GM18873 (cell line): ENCODE measurements at regions not wholly inside any gene's neighbourhood (a gene's known extent, or its start where the extent isn't known, plus 50 kb on each side); places are given as distances from the start of the nearest gene placed in this dataset.
"Not testable (repeated sequence)": the region's sequence is repeated elsewhere in the genome, so short reads cannot be mapped to it uniquely, and the experiment has no call there.

Source experiments
- ATAC-seq: cut with Tn5 transposase; IDR thresholded peaks from one replicate; pipeline ENCODE4 v1.9.1; 2021; ENCODE audit warnings: mild to moderate bottlenecking, moderate library complexity, moderate number of reproducible peaks; ENCODE audit not compliant: unreplicated experiment, low FRiP score

DNA sequence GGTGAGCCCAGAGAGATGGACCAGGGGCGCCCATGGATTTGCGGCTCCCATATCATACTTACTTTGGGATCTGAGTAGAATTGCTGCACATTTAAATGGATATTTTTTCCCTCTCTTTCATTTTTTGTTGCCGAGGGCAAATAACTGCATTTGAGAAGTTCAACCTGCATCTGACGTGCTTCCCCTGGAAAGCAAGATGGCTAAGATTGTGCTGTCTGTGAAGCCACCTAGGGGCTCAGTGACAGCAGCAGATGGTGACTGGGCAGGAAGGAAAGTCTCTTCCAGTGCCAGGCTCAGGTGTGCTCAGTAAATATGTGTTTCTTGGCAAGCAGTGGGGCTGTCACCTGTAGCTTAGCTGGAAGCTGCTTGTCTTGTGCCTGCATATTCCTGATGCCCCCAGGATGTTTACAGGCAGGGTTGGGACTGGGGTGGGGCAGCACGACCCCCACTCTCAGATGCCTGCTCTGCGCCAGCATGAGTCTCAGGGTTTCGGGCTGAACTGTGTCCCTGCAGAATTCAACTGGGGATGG, 59.8 kb upstream of the ETV3 start:
- no peak for ATAC-seq

DNA sequence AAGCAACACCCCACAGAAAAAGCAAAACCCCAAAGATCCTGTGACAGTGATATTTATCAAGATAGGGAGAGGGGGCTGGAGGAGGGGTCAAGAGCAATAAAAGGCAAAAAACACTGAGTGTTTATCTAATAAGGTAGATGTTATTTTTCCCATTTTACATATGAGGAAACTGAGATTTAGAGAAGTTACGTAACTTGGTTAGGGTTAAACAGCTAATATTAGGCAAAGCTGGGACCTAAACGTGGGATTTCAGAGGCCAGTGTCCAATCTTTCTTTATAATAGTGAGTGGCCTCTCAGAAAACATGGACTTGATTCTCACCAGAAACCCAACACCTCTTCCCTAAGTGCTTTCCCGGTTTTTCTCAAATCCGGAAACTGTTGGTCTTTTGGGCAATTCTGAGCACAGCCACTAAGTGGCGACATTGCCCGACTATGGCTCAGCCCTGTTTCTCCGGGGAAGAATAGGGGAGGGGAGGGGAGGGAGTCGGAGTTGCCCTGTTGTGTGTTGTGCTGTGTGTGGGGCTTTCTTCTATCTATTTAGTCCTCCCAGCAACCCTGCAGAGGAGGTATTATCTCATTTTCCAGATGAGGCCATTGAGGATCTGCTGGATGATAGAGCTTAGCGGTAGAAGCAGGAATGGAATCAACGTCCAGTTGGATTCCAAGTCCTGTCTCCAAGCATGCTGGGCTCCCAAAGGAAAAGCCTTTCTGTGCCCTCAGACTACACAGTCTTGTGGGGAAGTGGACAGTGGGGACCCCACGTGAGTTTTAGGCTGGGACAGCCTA, 58.7 kb upstream of the ETV3 start:
- not testable (repeated sequence) for ATAC-seq

DNA sequence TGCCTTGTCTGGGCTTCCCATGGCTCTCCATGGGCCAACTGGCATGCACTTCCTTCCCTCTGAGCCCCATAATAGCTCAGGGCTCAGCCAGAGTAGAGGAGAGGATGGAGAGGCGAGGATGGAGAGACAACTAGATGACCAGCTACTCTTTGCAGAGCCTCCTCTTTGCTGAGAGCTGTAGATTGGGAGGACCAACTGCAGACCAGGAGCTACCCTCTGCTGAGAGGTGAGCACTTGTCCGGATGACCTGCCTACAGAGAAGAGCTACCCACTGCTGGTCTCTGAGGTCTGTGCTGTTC, 58.0 kb upstream of the ETV3 start:
- no peak for ATAC-seq

DNA sequence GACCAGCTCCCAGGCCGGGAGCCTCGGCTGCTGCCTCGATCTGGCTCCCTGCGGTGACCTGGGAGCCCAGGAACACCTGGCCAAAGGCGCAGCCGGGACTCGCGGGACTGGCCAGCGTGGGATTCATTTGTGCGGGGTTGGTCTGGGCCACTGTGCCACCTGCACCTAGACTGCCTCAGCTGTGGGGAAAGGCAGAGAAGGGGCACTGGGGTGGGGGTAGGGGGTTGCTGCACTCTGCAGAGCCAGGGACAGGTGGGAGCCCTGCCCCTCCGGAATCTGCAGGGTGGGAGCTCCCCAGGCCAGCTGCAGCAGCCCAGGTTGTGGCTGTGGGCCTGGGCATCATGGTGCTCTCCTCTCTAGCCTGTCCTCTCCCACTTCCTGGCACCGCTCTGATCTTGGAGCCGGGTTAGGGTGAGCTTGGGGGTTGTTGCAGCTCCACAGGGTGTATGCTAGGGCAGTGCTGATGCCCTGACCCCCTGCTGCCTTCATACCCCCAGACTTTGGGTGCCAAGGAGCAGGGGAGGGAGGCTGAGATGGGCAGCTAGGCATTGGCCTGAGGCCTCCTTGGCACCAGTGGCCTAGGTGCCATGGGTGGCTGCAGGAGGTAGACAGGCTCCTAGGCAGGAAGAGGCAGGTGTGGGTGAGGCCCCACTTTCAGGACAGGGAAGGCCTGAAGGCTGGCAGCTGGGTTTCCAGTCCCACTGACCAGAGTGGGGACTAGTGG, 57.5 kb upstream of the ETV3 start:
- ATAC-seq: no peak

DNA sequence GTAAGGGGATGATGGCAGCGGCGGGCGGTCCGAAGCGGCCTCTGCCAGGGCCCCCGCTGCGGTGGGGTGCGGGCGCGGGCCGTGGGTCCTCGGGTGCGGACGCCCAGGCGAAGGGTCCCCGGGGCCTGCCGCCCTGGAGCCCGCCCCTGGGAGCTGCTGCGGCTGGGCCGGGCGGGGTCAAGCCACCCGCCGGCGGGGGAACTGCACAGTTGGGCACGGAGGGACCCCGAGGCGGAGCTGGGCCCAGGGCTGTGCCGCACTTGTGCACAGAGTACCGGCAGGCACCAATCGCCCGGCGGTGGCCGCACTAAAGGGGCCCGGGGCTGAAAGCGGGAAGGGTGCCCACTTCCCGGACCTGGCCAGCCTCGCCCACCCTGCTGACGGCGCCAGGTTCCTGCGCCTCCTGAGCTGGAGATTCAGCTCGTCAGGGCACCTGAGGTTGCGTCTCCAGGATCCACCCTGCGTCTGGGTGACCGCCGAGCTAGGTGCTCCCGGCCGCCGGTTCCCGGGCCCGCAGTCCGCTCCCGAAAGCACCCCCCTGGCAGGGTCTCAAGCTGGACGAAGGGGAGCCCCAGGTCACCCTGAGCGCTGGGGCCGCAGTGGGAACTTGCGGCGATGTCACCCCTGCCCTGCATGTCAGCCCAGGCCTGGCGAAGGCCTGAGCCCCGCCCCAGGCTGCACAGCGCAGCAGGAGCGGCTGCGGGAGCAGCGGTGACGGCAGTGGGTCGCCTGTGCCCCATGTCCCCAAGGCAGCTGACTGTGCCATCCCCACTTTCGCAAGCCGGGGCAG, 56.7 kb upstream of the ETV3 start:
- no peak for ATAC-seq

DNA sequence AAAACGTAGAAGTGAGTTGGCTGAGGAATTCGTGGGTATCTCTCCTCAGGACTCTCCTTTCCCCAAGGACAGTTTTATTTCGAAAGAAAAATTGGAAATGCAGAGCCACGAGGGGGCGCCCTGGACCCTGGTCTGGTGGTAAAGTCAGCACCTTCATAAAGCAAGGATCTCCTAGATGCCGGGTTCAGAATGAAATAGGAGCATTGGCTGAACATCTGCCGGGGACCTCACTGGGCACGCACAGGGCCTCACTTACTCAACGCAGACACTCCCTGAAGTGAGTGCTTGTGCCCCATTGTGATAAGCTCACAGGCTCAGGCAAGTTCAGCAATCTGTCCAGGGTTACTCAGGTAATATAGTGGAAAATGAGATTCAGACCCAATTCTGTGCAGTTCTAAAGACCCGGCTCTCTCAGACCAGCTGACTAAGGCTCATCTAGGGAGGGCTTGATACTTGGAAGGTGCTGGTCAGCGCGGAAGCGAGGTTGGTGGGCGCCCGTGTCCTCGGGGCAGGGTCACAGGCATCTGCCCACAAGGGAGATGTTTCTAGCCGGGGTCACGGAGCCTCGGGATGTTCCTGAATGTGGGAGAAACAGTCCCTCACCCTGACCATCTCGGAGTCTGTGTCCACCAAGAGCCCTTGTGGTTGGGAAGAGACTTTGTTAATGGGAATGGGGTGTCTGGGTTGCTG, 55.7 kb upstream of the ETV3 start:
- no peak for ATAC-seq

DNA sequence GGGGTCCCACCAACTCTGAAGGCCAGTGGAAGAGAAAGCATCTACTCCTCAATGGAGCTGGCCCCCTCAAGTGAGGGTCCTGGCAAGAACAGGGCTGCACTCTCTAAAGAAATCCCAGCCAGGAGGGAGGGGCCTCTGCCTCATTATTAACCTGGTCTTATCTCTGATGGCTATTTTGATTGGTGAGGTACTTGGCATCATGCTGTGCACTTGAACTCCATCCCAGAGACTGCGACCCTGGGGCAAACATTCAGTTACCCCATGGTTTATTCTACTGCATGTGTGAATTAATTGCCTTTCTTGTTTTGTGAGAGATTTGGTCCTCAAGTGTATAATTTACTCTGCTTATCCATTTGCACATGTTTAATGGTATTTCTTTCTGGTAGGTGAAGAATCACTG, 55.0 kb upstream of the ETV3 start:
- no peak for ATAC-seq

DNA sequence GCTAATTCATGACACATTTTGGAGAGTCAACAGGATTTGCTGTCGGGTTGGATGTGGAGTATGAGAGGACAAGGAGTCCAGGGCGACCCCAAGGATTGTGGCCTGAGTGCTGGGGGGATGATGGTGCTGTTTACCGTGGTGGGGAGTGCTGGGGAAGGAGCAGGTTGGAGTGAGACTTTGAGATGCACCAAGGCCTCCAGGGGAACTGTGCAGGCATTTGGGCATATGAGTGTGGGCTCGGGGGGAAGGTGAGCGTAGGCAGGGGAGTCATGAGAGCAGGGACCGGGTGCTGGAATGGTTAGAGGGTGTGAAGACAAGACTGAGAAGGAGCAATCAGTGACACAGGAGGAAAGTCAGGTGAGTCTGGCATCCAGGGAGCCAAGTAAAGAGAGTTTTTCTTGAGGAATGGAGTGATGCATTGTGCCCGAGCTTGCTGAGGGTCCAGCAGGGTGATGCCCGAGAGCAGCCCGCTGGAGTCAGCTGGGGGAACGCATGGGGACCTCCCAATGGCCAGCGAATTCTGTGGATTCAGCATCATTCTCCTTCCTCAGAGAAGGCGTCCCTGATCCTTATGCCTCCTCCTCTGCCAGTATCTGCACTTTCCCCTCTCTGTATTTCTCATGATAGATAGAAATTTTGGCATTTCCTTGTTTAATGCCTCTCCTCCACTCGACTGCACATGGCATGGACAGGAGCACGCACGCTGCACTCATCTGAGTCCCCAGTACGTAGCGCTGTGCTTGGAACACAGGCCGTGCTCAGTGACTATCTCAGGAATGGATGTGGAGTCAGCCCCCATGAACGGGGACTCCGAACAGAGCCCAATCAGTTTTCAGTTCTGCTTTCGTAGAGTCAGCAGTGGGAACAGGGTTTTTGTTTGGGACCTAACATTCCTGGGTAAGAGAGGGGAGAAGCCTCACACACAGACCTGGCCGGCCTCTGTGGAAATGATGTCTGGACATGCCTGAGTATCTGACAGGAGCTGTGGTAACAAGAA, 52.1 kb upstream of the ETV3 start:
- ATAC-seq: no peak

DNA sequence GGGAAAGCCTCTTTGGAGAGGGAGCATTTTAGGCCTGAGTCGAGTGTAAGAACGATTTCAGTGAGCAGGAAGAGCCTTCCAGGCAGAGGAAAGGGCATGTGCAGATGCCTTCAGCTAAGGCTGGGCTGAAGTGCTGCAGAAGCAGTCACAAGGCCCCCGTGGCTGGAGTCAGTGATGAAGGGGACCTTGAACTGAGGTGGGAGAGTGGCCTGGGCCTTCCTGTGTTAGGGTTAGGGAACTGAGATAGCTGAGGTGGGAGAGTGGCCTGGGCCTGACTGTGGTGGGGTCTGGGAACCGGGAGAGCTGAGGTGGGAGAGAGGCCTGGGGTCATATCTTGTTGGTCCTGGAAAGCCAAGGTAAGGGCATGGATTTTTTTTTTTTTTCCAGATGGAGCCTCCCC, 50.9 kb upstream of the ETV3 start:
- no peak for ATAC-seq
